ENCODE measurements at regions not wholly inside any gene's neighbourhood (a gene's known extent, or its start where the extent isn't known, plus 50 kb on each side); places are given as distances from the start of the nearest gene placed in this dataset.

- no peak for TF ChIP-seq CTCF (IDR thresholded peaks at IDR 0.05; ENCODE audit: borderline replicate concordance, extremely low read depth, low read length, poor library complexity, severe bottlenecking)
- no peak for TF ChIP-seq EZH2 (IDR thresholded peaks at IDR 0.05; ENCODE audit: borderline replicate concordance, low read depth, low read length, severe bottlenecking)
Measured at GRCh38 chr18:78240627-78241252, 738.9 kb upstream of the SALL3 start.

All from DND-41 (cell line).